Type B pancreatic cell (in vitro differentiated cells): ENCODE measurements at regions not wholly inside any gene's neighbourhood (a gene's known extent, or its start where the extent isn't known, plus 50 kb on each side); places are given as distances from the start of the nearest gene placed in this dataset.

Experiments used
- DNase-seq: peaks from one replicate; pipeline ENCODE4 v3.0.0; 2021; ENCODE audit warnings: mixed read lengths; ENCODE audit not compliant: unreplicated experiment; ENCODE audit errors: extremely low spot score
- H3K27ac Mint-ChIP-seq: 2 replicates; pipeline ENCODE4 v1.8.0; 2021; ENCODE audit warnings: mild to moderate bottlenecking, mixed read lengths
- H3K27me3 Mint-ChIP-seq: 2 replicates; pipeline ENCODE4 v1.8.0; 2021; ENCODE audit warnings: mixed read lengths
- H3K36me3 Mint-ChIP-seq: 2 replicates; pipeline ENCODE4 v1.8.0; 2021; ENCODE audit warnings: mixed read lengths
- H3K4me1 Mint-ChIP-seq: one replicate; pipeline ENCODE4 v1.8.0; 2021; ENCODE audit warnings: mixed read lengths; ENCODE audit not compliant: unreplicated experiment
- H3K4me3 Mint-ChIP-seq: 2 replicates; pipeline ENCODE4 v1.8.0; 2021; ENCODE audit warnings: mild to moderate bottlenecking, mixed read lengths
- H3K9me3 Mint-ChIP-seq: 2 replicates; pipeline ENCODE4 v1.8.0; 2021; ENCODE audit warnings: mixed read lengths
- TF ChIP-seq, protein P1 (sequence below): fragments of 200-600 bp; sonication (generic); conservative IDR thresholded peaks from 2 replicates; pipeline ENCODE4 v1.5.0; 2021; ENCODE audit warnings: antibody characterized with exemption, mild to moderate bottlenecking

DNA sequence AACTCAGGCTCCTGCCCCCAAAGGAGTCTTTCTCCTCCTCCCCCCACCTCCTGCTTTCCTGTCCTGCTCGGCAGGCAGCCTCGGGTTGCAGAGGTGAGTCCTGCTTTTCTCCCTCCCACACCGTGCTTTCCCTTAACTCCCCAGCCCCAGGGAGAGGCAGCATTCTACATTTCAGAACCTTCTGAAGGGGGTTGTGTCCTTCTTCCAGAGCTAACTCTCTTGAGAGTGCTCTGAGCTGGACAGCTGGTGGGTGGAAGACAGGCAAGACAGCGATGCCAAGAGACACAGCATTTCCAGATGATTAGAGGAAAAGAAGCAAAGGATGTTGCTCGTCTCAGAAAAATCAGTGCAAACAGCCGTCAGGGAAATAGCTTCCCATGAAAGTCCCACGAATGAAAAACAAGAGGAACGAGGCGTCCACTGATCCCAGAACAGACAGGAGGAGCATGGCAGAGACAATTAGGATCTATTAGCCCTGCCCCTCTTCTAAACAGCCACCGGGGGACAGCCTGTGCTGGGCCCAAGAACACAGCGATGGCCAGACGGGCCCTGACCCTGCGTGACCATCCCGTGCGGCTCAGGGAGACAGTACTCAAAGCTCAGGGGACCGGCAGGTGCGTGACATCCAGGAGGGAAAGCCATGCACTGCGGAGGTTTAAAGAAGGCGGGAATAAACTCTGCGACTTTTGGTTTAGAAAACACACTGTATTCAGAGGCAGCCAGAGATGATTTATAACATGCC is 216.5 kb upstream of the RTL1 start:
- Mint-ChIP-seq H3K27me3 (peaks cover 22% of the 10 kb centered on the region), H3K4me3 (peak overlapping the region; percentile 21), H3K9me3 (no peaks in the 10 kb centered on the region), H3K4me1 (peaks cover 24% of the 10 kb centered on the region), H3K36me3 (no peaks in the 10 kb centered on the region), H3K27ac (no peak overlapping the region)
- TF ChIP-seq, protein P1, sequence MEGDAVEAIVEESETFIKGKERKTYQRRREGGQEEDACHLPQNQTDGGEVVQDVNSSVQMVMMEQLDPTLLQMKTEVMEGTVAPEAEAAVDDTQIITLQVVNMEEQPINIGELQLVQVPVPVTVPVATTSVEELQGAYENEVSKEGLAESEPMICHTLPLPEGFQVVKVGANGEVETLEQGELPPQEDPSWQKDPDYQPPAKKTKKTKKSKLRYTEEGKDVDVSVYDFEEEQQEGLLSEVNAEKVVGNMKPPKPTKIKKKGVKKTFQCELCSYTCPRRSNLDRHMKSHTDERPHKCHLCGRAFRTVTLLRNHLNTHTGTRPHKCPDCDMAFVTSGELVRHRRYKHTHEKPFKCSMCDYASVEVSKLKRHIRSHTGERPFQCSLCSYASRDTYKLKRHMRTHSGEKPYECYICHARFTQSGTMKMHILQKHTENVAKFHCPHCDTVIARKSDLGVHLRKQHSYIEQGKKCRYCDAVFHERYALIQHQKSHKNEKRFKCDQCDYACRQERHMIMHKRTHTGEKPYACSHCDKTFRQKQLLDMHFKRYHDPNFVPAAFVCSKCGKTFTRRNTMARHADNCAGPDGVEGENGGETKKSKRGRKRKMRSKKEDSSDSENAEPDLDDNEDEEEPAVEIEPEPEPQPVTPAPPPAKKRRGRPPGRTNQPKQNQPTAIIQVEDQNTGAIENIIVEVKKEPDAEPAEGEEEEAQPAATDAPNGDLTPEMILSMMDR = peak; percentile 16
- DNase-seq = no peak

DNA sequence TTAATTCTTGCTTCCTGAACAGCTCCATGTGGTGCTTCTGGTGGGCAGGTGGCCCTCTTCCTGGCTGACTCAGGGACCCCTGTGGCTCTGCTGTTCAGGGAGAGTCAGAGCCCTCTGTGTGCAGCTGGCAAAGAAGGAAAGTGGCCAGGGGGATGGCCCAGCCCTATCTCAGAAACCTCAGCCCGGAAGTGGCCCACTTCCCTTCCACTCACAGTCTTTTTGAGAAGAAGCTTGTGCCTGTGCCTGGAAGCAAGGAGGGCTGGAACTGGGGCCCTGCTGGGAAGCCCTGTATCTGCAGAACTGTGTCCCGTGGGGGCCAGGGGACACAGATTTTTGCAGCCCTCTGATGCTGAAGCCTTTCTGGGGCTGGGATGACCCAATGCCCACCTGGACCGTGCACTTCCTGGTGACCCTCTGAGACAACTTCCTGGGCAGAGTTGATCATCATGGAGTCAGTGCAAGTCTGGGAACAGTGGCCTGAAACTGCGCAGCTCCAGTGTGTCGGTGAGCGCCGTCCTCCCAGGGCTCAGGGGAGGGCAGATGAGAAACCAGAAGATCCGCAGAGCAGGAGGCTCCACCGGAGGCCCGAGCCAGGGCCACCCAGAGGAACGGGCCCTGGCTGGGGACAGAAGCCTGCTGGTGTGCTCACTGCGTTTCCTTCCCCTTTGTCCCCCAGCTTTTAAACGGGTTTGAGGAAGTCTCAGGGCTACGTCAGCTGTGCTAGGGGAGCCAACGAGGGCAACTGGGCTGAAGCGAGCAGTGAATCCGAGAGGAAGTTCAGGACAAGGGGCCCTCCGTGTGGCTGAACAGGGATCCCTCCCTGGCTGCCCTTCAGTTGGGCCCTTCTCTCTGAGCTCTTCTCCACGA is 217.4 kb upstream of the RTL1 start:
- H3K27me3 Mint-ChIP-seq = peaks cover 26% of the 10 kb centered on the region
- peaks cover 21% of the 10 kb centered on the region for H3K4me1 Mint-ChIP-seq
- no peaks in the 10 kb centered on the region for H3K9me3 Mint-ChIP-seq
- TF ChIP-seq, protein P1 = no peak
- no peak overlapping the region for H3K4me3 Mint-ChIP-seq
- DNase-seq = no peak
- no peaks in the 10 kb centered on the region for H3K36me3 Mint-ChIP-seq
- H3K27ac Mint-ChIP-seq = no peak overlapping the region

DNA sequence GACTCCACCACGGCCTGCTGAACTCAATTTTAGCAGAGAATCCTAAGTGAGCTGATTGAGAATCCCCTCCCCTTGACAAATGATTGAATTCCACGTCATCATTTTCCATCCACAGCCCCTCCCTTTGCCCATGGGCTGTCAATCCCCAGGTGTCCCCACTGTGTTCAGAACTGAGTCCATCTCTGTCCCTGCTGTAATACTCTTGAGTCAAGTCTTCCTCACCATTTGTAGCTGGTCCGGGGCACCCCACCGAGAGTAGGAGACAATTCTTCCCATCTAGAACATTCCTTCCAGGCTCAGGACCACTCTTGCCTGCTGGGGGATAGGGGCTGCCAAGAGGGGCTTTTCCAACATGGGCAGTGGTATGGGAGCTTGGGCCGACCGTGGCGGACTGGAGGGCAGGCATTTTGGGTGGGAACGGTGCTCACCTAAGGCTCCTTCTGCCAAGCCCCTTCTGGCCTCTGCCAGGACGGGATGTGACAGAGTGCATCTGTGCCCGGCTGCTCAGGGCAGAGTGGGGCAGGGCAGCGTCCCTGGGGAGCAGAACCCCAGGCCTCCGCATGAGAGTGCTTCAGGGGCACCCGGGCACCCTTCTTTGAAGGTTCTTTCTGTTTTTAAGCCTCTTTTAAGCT is 218.1 kb upstream of the RTL1 start:
- Mint-ChIP-seq H3K27me3 (peaks cover 26% of the 10 kb centered on the region), H3K36me3 (no peaks in the 10 kb centered on the region), H3K9me3 (no peaks in the 10 kb centered on the region), H3K27ac (no peak overlapping the region), H3K4me1 (peaks cover 21% of the 10 kb centered on the region), H3K4me3 (no peak overlapping the region)
- TF ChIP-seq, protein P1 = no peak
- no peak for DNase-seq

DNA sequence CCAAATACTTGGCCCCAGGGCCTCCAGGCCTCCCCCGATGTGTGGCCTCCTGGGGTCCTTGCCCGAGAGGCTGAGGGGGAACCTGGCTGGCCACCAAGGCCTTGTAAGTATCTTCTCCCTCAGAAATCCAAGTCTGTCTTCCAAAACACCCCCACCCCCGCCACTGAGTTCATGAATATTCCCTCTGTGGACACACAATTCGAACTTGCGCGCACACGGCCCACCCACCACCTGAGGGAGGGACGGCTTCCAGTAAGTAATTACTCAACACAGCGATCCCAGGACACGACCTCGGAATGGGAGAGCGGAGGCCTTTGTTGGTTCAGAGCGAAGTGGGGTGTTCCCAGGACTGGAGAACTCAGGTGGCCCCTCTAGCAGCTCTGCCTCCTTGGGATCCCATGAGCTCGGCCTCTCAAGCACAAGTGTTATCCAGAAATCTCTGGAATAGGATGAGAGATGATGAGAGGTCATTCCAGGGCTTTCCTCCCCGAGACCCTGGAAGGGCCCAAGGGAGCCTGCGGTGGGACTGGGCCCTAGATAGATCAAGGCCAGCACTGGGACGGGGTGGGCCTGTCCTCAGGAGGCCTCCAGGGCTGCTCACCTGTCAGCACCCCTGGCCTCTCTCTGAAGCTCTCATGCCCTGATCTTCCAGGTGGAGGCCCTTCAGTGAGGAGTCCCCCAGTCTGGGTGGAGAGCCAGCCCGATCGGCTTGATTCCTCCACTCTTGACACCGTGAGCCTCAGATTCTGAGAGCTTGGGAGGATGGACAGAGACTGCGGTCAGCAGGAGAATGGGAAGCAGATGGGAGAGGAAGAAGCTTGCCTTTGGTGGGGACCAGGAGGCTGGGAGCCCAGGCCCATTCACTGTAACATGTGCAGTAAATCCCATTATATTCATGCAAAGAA is 219.0 kb upstream of the RTL1 start:
- H3K4me1 Mint-ChIP-seq = peaks cover 24% of the 10 kb centered on the region
- TF ChIP-seq, protein P1 = no peak
- H3K9me3 Mint-ChIP-seq = no peaks in the 10 kb centered on the region
- no peaks in the 10 kb centered on the region for H3K36me3 Mint-ChIP-seq
- no peak overlapping the region for H3K27ac Mint-ChIP-seq
- peaks cover 22% of the 10 kb centered on the region for H3K27me3 Mint-ChIP-seq
- H3K4me3 Mint-ChIP-seq = no peak overlapping the region
- DNase-seq = no peak
